ENCODE measurements at regions not wholly inside any gene's neighbourhood (a gene's known extent, or its start where the extent isn't known, plus 50 kb on each side); places are given as distances from the start of the nearest gene placed in this dataset.

- TF ChIP-seq CTCF (IDR thresholded peaks at IDR 0.05), result no peak
- no peak for TF ChIP-seq POLR2A (IDR thresholded peaks at IDR 0.05)
Measured at GRCh38 chr1:233796146-233796783, 108.2 kb upstream of the SLC35F3 start.
